Endodermal cell (in vitro differentiated cells): ENCODE measurements at regions not wholly inside any gene's neighbourhood (a gene's known extent, or its start where the extent isn't known, plus 50 kb on each side); places are given as distances from the start of the nearest gene placed in this dataset.

Experiments used
- DNase-seq: peaks from one replicate; pipeline ENCODE4 v3.0.0-alpha.2; 2017
- H3K27ac ChIP-seq: 2 replicates; pipeline ENCODE4 v1.5.1; 2013; ENCODE audit warnings: mild to moderate bottlenecking, low read depth, low read length, moderate library complexity
- H3K27me3 ChIP-seq: 2 replicates; pipeline ENCODE4 v1.6.1; 2013; ENCODE audit warnings: mild to moderate bottlenecking, low read length, moderate library complexity; ENCODE audit not compliant: insufficient read depth, control insufficient read depth, poor library complexity, severe bottlenecking
- H3K36me3 ChIP-seq: 2 replicates; pipeline ENCODE4 v1.7.0; 2013; ENCODE audit warnings: mild to moderate bottlenecking, low read length, moderate library complexity; ENCODE audit not compliant: control insufficient read depth, insufficient read depth
- H3K4me1 ChIP-seq: one replicate; pipeline ENCODE4 v1.7.0; 2013; ENCODE audit warnings: low read length; ENCODE audit not compliant: control insufficient read depth, insufficient read depth
- H3K4me3 ChIP-seq: 2 replicates; pipeline ENCODE4 v1.5.1; 2013; ENCODE audit warnings: mild to moderate bottlenecking, low read length, moderate library complexity
- H3K9ac ChIP-seq: 2 replicates; pipeline ENCODE4 v1.6.1; 2013; ENCODE audit warnings: mild to moderate bottlenecking, low read length, moderate library complexity; ENCODE audit not compliant: poor library complexity, severe bottlenecking; ENCODE audit errors: extremely low read depth
- H3K9me3 ChIP-seq: 2 replicates; pipeline ENCODE4 v1.6.1; 2013; ENCODE audit warnings: mild to moderate bottlenecking, low read length, moderate library complexity; ENCODE audit not compliant: control insufficient read depth
- H3K27ac Mint-ChIP-seq: 2 replicates; pipeline ENCODE4 v1.8.0; 2020; ENCODE audit warnings: mixed read lengths
- H3K27me3 Mint-ChIP-seq: 2 replicates; pipeline ENCODE4 v1.8.0; 2021; ENCODE audit warnings: mild to moderate bottlenecking, mixed read lengths; ENCODE audit not compliant: insufficient read depth
- H3K36me3 Mint-ChIP-seq: 2 replicates; pipeline ENCODE4 v1.8.0; 2020; ENCODE audit warnings: low read depth, mixed read lengths
- H3K4me1 Mint-ChIP-seq: 2 replicates; pipeline ENCODE4 v1.8.0; 2020; ENCODE audit warnings: mixed read lengths
- H3K4me3 Mint-ChIP-seq: 2 replicates; pipeline ENCODE4 v1.8.0; 2020; ENCODE audit warnings: mild to moderate bottlenecking, moderate library complexity, mixed read lengths
- H3K9me3 Mint-ChIP-seq: 2 replicates; pipeline ENCODE4 v1.8.0; 2020; ENCODE audit warnings: mild to moderate bottlenecking, mixed read lengths
- CTCF ChIP-seq: fragments of 200-600 bp; sonication (generic); conservative IDR thresholded peaks from 2 replicates; pipeline ENCODE4 v1.5.0; 2021; ENCODE audit warnings: antibody characterized with exemption, mild to moderate bottlenecking
- WGBS, 2 experiments: methylation state at CpG; one replicate each; pipeline versions ENCODE4 v1.1.5 to v1.1.7; 2013; ENCODE audit warnings: missing lambda C conversion rate in 2 of 2, mixed read lengths in 1 of 2; ENCODE audit not compliant: insufficient coverage in 1 of 2, insufficient read length in 1 of 2; 5-methylcytosine and 5-hydroxymethylcytosine counted together

DNA sequence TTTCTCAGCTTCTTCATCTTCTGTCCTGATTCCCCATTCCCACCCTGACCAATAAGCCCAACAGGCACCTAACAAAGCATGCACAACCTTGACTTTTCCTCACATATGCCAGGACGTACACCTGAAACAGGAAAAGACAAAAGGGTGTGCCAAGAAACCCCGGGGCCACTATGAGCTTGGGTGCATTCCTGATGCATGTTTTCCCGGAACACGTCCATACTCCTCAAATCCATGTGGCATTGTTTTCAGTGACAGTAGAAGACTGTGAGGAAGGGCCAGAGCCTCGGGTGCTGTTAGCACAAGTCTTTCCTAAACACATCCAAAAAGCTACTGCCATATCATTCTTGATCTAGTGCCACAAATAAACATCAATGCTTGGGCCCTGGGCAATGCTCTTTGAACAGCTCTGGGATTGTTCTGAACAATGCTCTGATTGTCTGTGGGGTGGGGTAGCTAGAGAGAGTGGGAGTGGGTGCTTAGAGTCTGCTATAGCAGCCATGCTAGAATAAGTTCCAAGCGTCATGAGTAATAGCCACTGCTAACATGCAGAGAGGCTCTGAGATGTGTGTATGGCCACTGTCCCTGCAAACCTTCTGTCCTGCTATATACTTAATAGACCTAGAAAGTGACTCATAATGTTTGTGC, 181.7 kb upstream of the CRIM1 start:
- no peak overlapping the region for H3K27ac Mint-ChIP-seq
- no peak overlapping the region for H3K4me3 ChIP-seq
- H3K27me3 ChIP-seq, result no peaks in the 10 kb centered on the region
- WGBS, 2 experiments, result 88 to 90% methylated on average over 5 to 6 of the region's 6 CpGs
- H3K9ac ChIP-seq, result no peak overlapping the region
- H3K4me3 Mint-ChIP-seq, result no peak overlapping the region
- H3K9me3 Mint-ChIP-seq, result peaks cover 3% of the 10 kb centered on the region
- no peaks in the 10 kb centered on the region for H3K4me1 Mint-ChIP-seq
- no peaks in the 10 kb centered on the region for H3K27me3 Mint-ChIP-seq
- no peak overlapping the region for H3K27ac ChIP-seq
- no peaks in the 10 kb centered on the region for H3K36me3 ChIP-seq
- no peaks in the 10 kb centered on the region for H3K36me3 Mint-ChIP-seq
- TF ChIP-seq CTCF, result no peak
- no peak for DNase-seq
- H3K4me1 ChIP-seq, result no peaks in the 10 kb centered on the region
- no peaks in the 10 kb centered on the region for H3K9me3 ChIP-seq

DNA sequence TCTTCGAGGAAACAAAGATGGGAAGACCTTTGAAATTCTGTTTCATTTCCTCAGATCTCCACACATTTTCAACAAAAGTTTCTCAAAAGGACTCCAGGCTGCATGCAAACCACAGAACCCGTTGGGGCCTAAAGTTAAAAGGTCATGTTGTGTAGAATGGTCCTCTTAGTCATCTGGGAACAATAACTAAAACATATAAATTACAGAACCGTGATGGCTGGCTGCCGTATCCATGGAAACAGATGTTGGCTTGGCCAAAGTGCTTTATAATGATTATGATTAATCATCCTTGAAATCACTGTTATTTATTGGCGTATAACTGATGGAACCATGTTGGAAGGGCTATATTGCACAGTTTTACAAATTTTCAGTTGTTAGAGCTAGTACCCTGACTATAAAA, 182.8 kb upstream of the CRIM1 start:
- no peaks in the 10 kb centered on the region for H3K4me1 Mint-ChIP-seq
- H3K4me3 ChIP-seq, result no peak overlapping the region
- H3K9ac ChIP-seq, result no peak overlapping the region
- peak overlapping the region; percentile 19 for H3K27ac ChIP-seq
- H3K4me3 Mint-ChIP-seq, result no peak overlapping the region
- H3K9me3 Mint-ChIP-seq, result no peaks in the 10 kb centered on the region
- no peaks in the 10 kb centered on the region for H3K36me3 Mint-ChIP-seq
- H3K27me3 Mint-ChIP-seq, result no peaks in the 10 kb centered on the region
- no peaks in the 10 kb centered on the region for H3K36me3 ChIP-seq
- H3K9me3 ChIP-seq, result no peaks in the 10 kb centered on the region
- 75 to 82% methylated on average over 2 to 5 of the region's 5 CpGs for WGBS, 2 experiments
- TF ChIP-seq CTCF, result no peak
- H3K27me3 ChIP-seq, result no peaks in the 10 kb centered on the region
- no peak for DNase-seq
- H3K27ac Mint-ChIP-seq, result no peak overlapping the region
- H3K4me1 ChIP-seq, result no peaks in the 10 kb centered on the region

DNA sequence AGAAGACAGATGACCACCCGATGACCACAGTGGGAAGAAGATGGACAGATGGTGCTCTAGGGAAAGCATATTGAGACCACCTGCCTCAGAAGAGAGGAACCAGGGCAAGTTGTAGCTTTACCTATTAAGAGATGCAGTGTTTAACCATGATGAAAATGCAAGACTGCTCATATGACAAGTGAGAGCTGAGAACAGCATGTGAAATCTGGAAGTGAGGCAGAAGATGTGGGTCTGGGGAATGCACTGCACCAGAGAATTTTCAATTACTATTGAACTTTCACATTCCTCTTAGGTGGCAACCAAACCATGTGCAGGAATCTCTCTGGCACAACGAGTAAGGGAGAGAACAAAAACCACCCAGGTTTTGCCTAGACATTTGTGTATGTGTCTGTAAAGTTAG, 184.8 kb upstream of the CRIM1 start:
- no peaks in the 10 kb centered on the region for H3K4me1 Mint-ChIP-seq

More for the DNA sequence above, 184.8 kb upstream of the CRIM1 start:
- H3K36me3 Mint-ChIP-seq, result no peaks in the 10 kb centered on the region
- Histone ChIP-seq H3K27me3 (no peaks in the 10 kb centered on the region), H3K4me3 (no peak overlapping the region), H3K4me1 (no peaks in the 10 kb centered on the region), H3K9ac (no peak overlapping the region), H3K36me3 (no peaks in the 10 kb centered on the region), H3K27ac (no peak overlapping the region), H3K9me3 (no peaks in the 10 kb centered on the region)
- no peak for DNase-seq
- TF ChIP-seq CTCF, result no peak
- no peaks in the 10 kb centered on the region for H3K9me3 Mint-ChIP-seq
- 47 to 100% methylated on average over 1 to 2 of the region's 2 CpGs for WGBS, 2 experiments
- H3K27me3 Mint-ChIP-seq, result no peaks in the 10 kb centered on the region
- no peak overlapping the region for H3K27ac Mint-ChIP-seq
- H3K4me3 Mint-ChIP-seq, result no peak overlapping the region
